Neural cell (in vitro differentiated cells): ENCODE measurements at regions not wholly inside any gene's neighbourhood (a gene's known extent, or its start where the extent isn't known, plus 50 kb on each side); places are given as distances from the start of the nearest gene placed in this dataset.

Experiments
- H2AFZ ChIP-seq: fragments of 200-600, 300-800 bp; sonication (generic), shearing (Covaris generic); 2 replicates; pipeline ENCODE4 v1.6.0; 2014; ENCODE audit warnings: low read depth, mild to moderate bottlenecking, antibody characterized with exemption, low read length, moderate library complexity
- H3F3A ChIP-seq: fragments of 200-600 bp; shearing (Covaris generic); 2 replicates; pipeline ENCODE4 v1.6.1; 2016; ENCODE audit warnings: mild to moderate bottlenecking, moderate library complexity, mixed read lengths, antibody characterized with exemption, low read length; ENCODE audit not compliant: insufficient read depth, poor library complexity, severe bottlenecking
- H3K27ac ChIP-seq: fragments of 200-600, 300-800 bp; sonication (generic), shearing (Covaris generic); 2 replicates; pipeline ENCODE4 v1.5.1; 2014; ENCODE audit warnings: mild to moderate bottlenecking, low read length, moderate library complexity
- H3K27me3 ChIP-seq: fragments of 300-800, 200-600 bp; sonication (generic), shearing (Covaris generic); 2 replicates; pipeline ENCODE4 v1.6.0; 2014; ENCODE audit warnings: mild to moderate bottlenecking, low read depth, low read length, moderate library complexity; ENCODE audit not compliant: insufficient read depth
- H3K36me3 ChIP-seq: fragments of 300-800, 200-600 bp; sonication (generic), shearing (Covaris generic); 2 replicates; pipeline ENCODE4 v1.5.1; 2014; ENCODE audit warnings: mild to moderate bottlenecking, antibody characterized with exemption, low read length, moderate library complexity; ENCODE audit not compliant: insufficient read depth
- H3K4me2 ChIP-seq: fragments of 300-800, 200-600 bp; sonication (generic), shearing (Covaris generic); 2 replicates; pipeline ENCODE4 v1.6.0; 2014; ENCODE audit warnings: mild to moderate bottlenecking, low read length
- H3K4me3 ChIP-seq: fragments of 300-800, 200-600 bp; sonication (generic), shearing (Covaris generic); 2 replicates; pipeline ENCODE4 v1.5.1; 2014; ENCODE audit warnings: mild to moderate bottlenecking, low read length, moderate library complexity
- H3K79me2 ChIP-seq: fragments of 200-600 bp; shearing (Covaris generic); replicated peaks from 2 replicates; pipeline ENCODE4 v1.6.0; 2014; ENCODE audit warnings: mild to moderate bottlenecking, low read length, moderate library complexity; ENCODE audit not compliant: insufficient read depth
- H3K9ac ChIP-seq: fragments of 300-800, 200-600 bp; sonication (generic), shearing (Covaris generic); 2 replicates; pipeline ENCODE4 v1.6.1; 2016; ENCODE audit warnings: mild to moderate bottlenecking, low read length, mixed read lengths
- H3K9me2 ChIP-seq: fragments of 200-600 bp; shearing (Covaris generic); 2 replicates; pipeline ENCODE4 v1.6.1; 2016; ENCODE audit warnings: mild to moderate bottlenecking, low read length, mixed read lengths; ENCODE audit not compliant: insufficient read depth
- H3K9me3 ChIP-seq: fragments of 200-600, 300-800 bp; sonication (generic), shearing (Covaris generic); 2 replicates; pipeline ENCODE4 v1.6.1; 2016; ENCODE audit warnings: mild to moderate bottlenecking, mixed run types, low read length, moderate library complexity, mixed read lengths
- H4K20me1 ChIP-seq: fragments of 200-600 bp; shearing (Covaris generic); 2 replicates; pipeline ENCODE4 v1.6.1; 2016; ENCODE audit warnings: mild to moderate bottlenecking, mixed run types; ENCODE audit not compliant: insufficient read depth
- EP300 ChIP-seq: fragments of 450-650 bp; conservative IDR thresholded peaks from 2 replicates; pipeline ENCODE4 v1.6.1; 2014; ENCODE audit warnings: antibody characterized with exemption, mild to moderate bottlenecking, moderate library complexity; ENCODE audit not compliant: poor library complexity, severe bottlenecking
- EZH2 ChIP-seq: fragments of 200-600, 300-800 bp; shearing (Covaris generic), sonication (generic); IDR thresholded peaks from 2 replicates; pipeline ENCODE4 v1.6.1; 2014; ENCODE audit warnings: antibody characterized with exemption, low read length, borderline replicate concordance, mild to moderate bottlenecking; ENCODE audit not compliant: insufficient read depth, poor library complexity, severe bottlenecking
- MXI1 ChIP-seq: fragments of 450-650 bp; conservative IDR thresholded peaks from 2 replicates; pipeline ENCODE4 v1.6.1; 2014; ENCODE audit warnings: antibody characterized with exemption, mild to moderate bottlenecking; ENCODE audit not compliant: poor library complexity, severe bottlenecking
- POLR2AphosphoS5 ChIP-seq: IDR thresholded peaks from 2 replicates; pipeline ENCODE4 v1.6.1; 2012
- RAD21 ChIP-seq: fragments of 450-650 bp; conservative IDR thresholded peaks from 2 replicates; pipeline ENCODE4 v1.6.1; 2014; ENCODE audit warnings: antibody characterized with exemption, mild to moderate bottlenecking, moderate library complexity
- SMC3 ChIP-seq: fragments of 450-650 bp; conservative IDR thresholded peaks from 2 replicates; pipeline ENCODE4 v1.6.1; 2014; ENCODE audit warnings: antibody characterized with exemption, mild to moderate bottlenecking, moderate library complexity; ENCODE audit not compliant: poor library complexity
- TAF1 ChIP-seq: IDR thresholded peaks from 2 replicates; pipeline ENCODE4 v1.6.1; 2012; ENCODE audit warnings: low read depth
- TF ChIP-seq, protein P1 (sequence below): IDR thresholded peaks from 2 replicates; pipeline ENCODE4 v1.6.1; 2012; ENCODE audit warnings: borderline replicate concordance
- TF ChIP-seq, protein P2 (sequence below): fragments of 450-650 bp; IDR thresholded peaks from 2 replicates; pipeline ENCODE4 v1.5.1; 2014; ENCODE audit warnings: antibody characterized with exemption, mild to moderate bottlenecking, moderate library complexity; ENCODE audit not compliant: poor library complexity, severe bottlenecking

DNA sequence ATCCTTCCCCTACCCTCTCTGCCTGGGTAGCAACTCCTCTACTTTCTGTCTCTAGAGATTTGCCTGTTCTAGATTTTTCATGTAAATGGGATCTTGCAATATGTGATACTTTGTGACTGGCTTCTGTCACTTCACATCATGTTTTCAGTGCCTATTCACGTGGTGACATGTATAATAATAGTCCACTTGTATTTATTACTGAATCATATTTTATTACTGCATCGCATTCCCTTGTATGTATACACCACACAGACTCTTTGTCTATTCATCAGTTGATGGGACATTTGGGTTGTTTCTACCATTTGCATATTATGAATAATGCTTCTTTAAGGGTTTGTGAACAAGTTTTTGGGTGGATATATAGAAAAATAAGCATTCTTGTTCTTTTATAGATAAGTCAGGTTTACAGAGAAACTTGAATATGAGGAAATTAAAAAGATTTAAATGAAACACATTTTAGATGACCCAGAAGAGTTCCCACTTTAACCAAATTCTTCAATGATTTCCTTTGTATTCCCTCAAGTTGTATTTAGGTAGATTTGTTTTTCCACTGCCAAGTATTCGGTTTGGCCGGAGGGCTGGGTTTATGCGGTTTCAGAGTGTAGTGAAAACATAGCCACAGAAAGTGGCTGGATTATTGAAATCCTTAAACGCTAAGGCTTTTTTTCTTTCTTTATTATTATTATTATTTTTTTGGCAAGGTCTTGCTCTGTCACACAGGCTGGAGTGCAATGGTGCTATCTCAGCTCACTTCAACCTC lies 178.7 kb upstream of the TMTC1 start:
- no peak overlapping the region for H3K9ac ChIP-seq
- no peak overlapping the region for H2AFZ ChIP-seq
- no peak overlapping the region for H3K4me3 ChIP-seq
- no peak for TF ChIP-seq SMC3
- no peak for TF ChIP-seq POLR2AphosphoS5
- TF ChIP-seq RAD21, result no peak
- TF ChIP-seq, protein P1, sequence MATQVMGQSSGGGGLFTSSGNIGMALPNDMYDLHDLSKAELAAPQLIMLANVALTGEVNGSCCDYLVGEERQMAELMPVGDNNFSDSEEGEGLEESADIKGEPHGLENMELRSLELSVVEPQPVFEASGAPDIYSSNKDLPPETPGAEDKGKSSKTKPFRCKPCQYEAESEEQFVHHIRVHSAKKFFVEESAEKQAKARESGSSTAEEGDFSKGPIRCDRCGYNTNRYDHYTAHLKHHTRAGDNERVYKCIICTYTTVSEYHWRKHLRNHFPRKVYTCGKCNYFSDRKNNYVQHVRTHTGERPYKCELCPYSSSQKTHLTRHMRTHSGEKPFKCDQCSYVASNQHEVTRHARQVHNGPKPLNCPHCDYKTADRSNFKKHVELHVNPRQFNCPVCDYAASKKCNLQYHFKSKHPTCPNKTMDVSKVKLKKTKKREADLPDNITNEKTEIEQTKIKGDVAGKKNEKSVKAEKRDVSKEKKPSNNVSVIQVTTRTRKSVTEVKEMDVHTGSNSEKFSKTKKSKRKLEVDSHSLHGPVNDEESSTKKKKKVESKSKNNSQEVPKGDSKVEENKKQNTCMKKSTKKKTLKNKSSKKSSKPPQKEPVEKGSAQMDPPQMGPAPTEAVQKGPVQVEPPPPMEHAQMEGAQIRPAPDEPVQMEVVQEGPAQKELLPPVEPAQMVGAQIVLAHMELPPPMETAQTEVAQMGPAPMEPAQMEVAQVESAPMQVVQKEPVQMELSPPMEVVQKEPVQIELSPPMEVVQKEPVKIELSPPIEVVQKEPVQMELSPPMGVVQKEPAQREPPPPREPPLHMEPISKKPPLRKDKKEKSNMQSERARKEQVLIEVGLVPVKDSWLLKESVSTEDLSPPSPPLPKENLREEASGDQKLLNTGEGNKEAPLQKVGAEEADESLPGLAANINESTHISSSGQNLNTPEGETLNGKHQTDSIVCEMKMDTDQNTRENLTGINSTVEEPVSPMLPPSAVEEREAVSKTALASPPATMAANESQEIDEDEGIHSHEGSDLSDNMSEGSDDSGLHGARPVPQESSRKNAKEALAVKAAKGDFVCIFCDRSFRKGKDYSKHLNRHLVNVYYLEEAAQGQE, result no peak
- TF ChIP-seq EZH2, result no peak
- no peak for TF ChIP-seq TAF1
- TF ChIP-seq MXI1, result no peak
- TF ChIP-seq EP300, result no peak
- H3K36me3 ChIP-seq, result no peaks in the 10 kb centered on the region
- no peaks in the 10 kb centered on the region for H3K9me2 ChIP-seq
- H3K27ac ChIP-seq, result no peak overlapping the region
- no peaks in the 10 kb centered on the region for H4K20me1 ChIP-seq
- no peaks in the 10 kb centered on the region for H3K27me3 ChIP-seq
- no peaks in the 10 kb centered on the region for H3K79me2 ChIP-seq
- no peaks in the 10 kb centered on the region for H3K9me3 ChIP-seq
- H3K4me2 ChIP-seq, result no peak overlapping the region
- no peaks in the 10 kb centered on the region for H3F3A ChIP-seq

DNA sequence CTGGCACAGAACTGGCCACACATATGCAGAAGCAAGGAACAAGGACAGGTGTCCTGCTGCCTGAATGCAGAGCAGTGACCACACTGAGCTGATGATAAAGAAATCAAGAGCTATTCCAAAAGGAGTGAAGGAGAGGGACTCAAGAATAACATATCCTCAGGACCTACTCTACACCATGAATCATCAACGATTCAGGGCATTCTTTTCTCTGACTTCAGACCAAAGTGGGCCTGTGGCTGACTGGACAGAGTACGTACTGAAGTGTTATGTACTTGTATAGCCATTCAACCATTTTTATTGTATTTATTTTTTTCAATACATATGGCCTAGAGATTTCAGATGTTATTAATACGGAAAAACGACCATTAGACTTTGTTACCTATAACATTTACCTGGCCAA lies 177.5 kb upstream of the TMTC1 start:
- no peaks in the 10 kb centered on the region for H3K79me2 ChIP-seq
- no peaks in the 10 kb centered on the region for H3K36me3 ChIP-seq
- H3K4me3 ChIP-seq, result no peak overlapping the region
- H3K27ac ChIP-seq, result no peak overlapping the region
- H3K9ac ChIP-seq, result no peak overlapping the region
- no peak overlapping the region for H3K4me2 ChIP-seq
- H3F3A ChIP-seq, result no peaks in the 10 kb centered on the region
- no peaks in the 10 kb centered on the region for H3K9me2 ChIP-seq
- TF ChIP-seq SMC3, result no peak
- no peak for TF ChIP-seq MXI1
- TF ChIP-seq EZH2, result no peak
- no peak for TF ChIP-seq TAF1
- TF ChIP-seq RAD21, result no peak
- TF ChIP-seq, protein P2, sequence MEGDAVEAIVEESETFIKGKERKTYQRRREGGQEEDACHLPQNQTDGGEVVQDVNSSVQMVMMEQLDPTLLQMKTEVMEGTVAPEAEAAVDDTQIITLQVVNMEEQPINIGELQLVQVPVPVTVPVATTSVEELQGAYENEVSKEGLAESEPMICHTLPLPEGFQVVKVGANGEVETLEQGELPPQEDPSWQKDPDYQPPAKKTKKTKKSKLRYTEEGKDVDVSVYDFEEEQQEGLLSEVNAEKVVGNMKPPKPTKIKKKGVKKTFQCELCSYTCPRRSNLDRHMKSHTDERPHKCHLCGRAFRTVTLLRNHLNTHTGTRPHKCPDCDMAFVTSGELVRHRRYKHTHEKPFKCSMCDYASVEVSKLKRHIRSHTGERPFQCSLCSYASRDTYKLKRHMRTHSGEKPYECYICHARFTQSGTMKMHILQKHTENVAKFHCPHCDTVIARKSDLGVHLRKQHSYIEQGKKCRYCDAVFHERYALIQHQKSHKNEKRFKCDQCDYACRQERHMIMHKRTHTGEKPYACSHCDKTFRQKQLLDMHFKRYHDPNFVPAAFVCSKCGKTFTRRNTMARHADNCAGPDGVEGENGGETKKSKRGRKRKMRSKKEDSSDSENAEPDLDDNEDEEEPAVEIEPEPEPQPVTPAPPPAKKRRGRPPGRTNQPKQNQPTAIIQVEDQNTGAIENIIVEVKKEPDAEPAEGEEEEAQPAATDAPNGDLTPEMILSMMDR, result no peak
- no peak for TF ChIP-seq POLR2AphosphoS5
- H3K27me3 ChIP-seq, result no peaks in the 10 kb centered on the region
- no peaks in the 10 kb centered on the region for H4K20me1 ChIP-seq
- no peak overlapping the region for H2AFZ ChIP-seq
- no peaks in the 10 kb centered on the region for H3K9me3 ChIP-seq
